ENCODE measurements at regions not wholly inside any gene's neighbourhood (a gene's known extent, or its start where the extent isn't known, plus 50 kb on each side); places are given as distances from the start of the nearest gene placed in this dataset.

- TF ChIP-seq CTCF (IDR thresholded peaks at IDR 0.05 in 4 of 5, conservative IDR thresholded peaks at IDR 0.05 in 1 of 5) (no peak), POLR2A (IDR thresholded peaks at IDR 0.05) (no peak)
Measured at GRCh38 chr10:4532976-4533375, 293.0 kb upstream of the AKR1E2 start.
